K562 (cell line): ENCODE measurements at regions not wholly inside any gene's neighbourhood (a gene's known extent, or its start where the extent isn't known, plus 50 kb on each side); places are given as distances from the start of the nearest gene placed in this dataset.
A peak's percentile ranks its signal among the peaks of the same experiment; 100 is the strongest.

Experiments
- ATAC-seq: fragments of 200-7000 bp; cut with Tn5 transposase; 3 replicates; pipeline ENCODE4 v1.9.1; 2020; ENCODE audit warnings: moderate library complexity
- BruUV-seq: library from RNA; stranded (reverse); fragments of 400-500 nt; replicated peaks from 2 replicates; lab custom pipeline; 2021; lab: Mats Ljungman, UMichigan
- CTCF ChIA-PET: fragments of 300-600 bp; formaldehyde crosslinking; extraction: SDS; loops from one replicate; lab custom pipeline; 2021; ENCODE audit warnings: low intra/inter-chr PET ratio; lab: Yijun Ruan, JAX
- POLR2A ChIA-PET: fragments of 300-600, 350-650 bp; sonication (Branson Sonifier 250); formaldehyde crosslinking; extraction: SDS; loops from one replicate; lab custom pipeline; 2021; ENCODE audit warnings: antibody characterized with exemption, inconsistent platforms; lab: Yijun Ruan, JAX
- DNase-seq, 4 experiments: peaks; one replicate each; pipeline versions ENCODE4 v3.0.0 to v3.0.0-alpha.2; 2011 to 2018; ENCODE audit warnings: low spot score in 3 of 4, mixed read lengths in 3 of 4; ENCODE audit errors: extremely low read depth in 1 of 4
- FAIRE-seq: peaks from 2 replicates; lab custom pipeline; 2011; peaks lifted over from hg19 to GRCh38; lab: Jason Lieb, UNC
- H2AFZ ChIP-seq: 2 replicates; pipeline ENCODE4 v1.6.0; 2011; ENCODE audit warnings: low read depth, low read length, control low read depth, inconsistent platforms
- H3K27ac ChIP-seq: fragments of 200-600 bp; 3 replicates; pipeline ENCODE4 v1.8.0; 2011; ENCODE audit warnings: low read depth, mild to moderate bottlenecking, control low read depth, inconsistent platforms, low read length, moderate library complexity, mixed read lengths; ENCODE audit errors: extremely low read depth
- H3K27me3 ChIP-seq, 2 experiments: fragments of 300-600 bp in 1 of 2; 2 replicates in 1 of 2; 3 replicates in 1 of 2; pipeline versions ENCODE4 v1.6.0 to v1.8.0; 2011; ENCODE audit warnings: inconsistent platforms in 2 of 2, low read length in 2 of 2, mild to moderate bottlenecking in 1 of 2, mixed read lengths in 1 of 2, moderate library complexity in 1 of 2; ENCODE audit not compliant: control insufficient read depth in 2 of 2, insufficient read depth in 2 of 2
- H3K36me3 ChIP-seq: fragments of 300-600 bp; 3 replicates; pipeline ENCODE4 v1.8.0; 2011; ENCODE audit warnings: mild to moderate bottlenecking, low read length, inconsistent platforms; ENCODE audit not compliant: control insufficient read depth, insufficient read depth
- H3K4me1 ChIP-seq, 2 experiments: fragments of 200-600 bp in 1 of 2; replicated peaks in 1 of 2; 2 replicates in 1 of 2; 3 replicates in 1 of 2; pipeline versions ENCODE4 v1.5.1 to v1.8.0; 2011; ENCODE audit warnings: inconsistent platforms in 2 of 2, low read length in 2 of 2, mild to moderate bottlenecking in 1 of 2, mixed read lengths in 1 of 2, moderate library complexity in 1 of 2; ENCODE audit not compliant: control insufficient read depth in 2 of 2, insufficient read depth in 2 of 2
- H3K4me2 ChIP-seq: 2 replicates; pipeline ENCODE4 v1.6.1; 2011; ENCODE audit warnings: low read length, control low read depth, inconsistent platforms, mixed read lengths; ENCODE audit not compliant: insufficient read depth
- H3K4me3 ChIP-seq: fragments of 200-600 bp; sonication (generic), shearing (Covaris generic); 2 replicates; pipeline ENCODE4 v1.5.1; 2016; ENCODE audit warnings: control low read depth, inconsistent platforms
- H3K79me2 ChIP-seq: fragments of 200-600 bp; 3 replicates; pipeline ENCODE4 v1.8.0; 2011; ENCODE audit warnings: low read length, inconsistent platforms; ENCODE audit not compliant: control insufficient read depth, insufficient read depth
- H3K9ac ChIP-seq, 2 experiments: 2 replicates each; pipeline versions ENCODE4 v1.6.0 to v1.6.1; 2011; ENCODE audit warnings: low read depth in 2 of 2, low read length in 2 of 2, control low read depth in 1 of 2, inconsistent platforms in 1 of 2, mild to moderate bottlenecking in 1 of 2, mixed read lengths in 1 of 2; ENCODE audit not compliant: insufficient read depth in 1 of 2
- H3K9me1 ChIP-seq: one replicate; pipeline ENCODE4 v1.6.0; 2011; ENCODE audit warnings: inconsistent platforms, mild to moderate bottlenecking, low read length, moderate library complexity; ENCODE audit not compliant: control insufficient read depth, insufficient read depth
- H3K9me3 ChIP-seq: replicated peaks from 2 replicates; pipeline ENCODE4 v1.5.1; 2011; ENCODE audit warnings: low read depth, low read length, inconsistent platforms; ENCODE audit not compliant: control insufficient read depth, insufficient read depth
- H4K20me1 ChIP-seq: replicated peaks from 2 replicates; pipeline ENCODE4 v1.6.1; 2011; ENCODE audit warnings: low read length, inconsistent platforms, mixed read lengths; ENCODE audit not compliant: control insufficient read depth, insufficient read depth
- ARID4B ChIP-seq: sonication (generic); formaldehyde crosslinking; IDR thresholded peaks from 2 replicates; pipeline ENCODE4 v1.8.0; 2022; ENCODE audit warnings: mild to moderate bottlenecking, missing genetic modification reagents
- E2F3 ChIP-seq: fragments of 250-450 bp; sonication (Bioruptor Pico); IDR thresholded peaks from 2 replicates; pipeline ENCODE4 v1.4.0; 2020; ENCODE audit warnings: mild to moderate bottlenecking
- HMGXB4 ChIP-seq: sonication (generic); formaldehyde crosslinking; IDR thresholded peaks from 2 replicates; pipeline ENCODE4 v1.8.1; 2023; ENCODE audit warnings: mild to moderate bottlenecking, missing genetic modification reagents
- PRMT5 ChIP-seq: sonication (generic); formaldehyde crosslinking; IDR thresholded peaks from 2 replicates; pipeline ENCODE4 v1.5.0; 2020; ENCODE audit warnings: missing genetic modification reagents
- THRB ChIP-seq: fragments of 450-650 bp; formaldehyde crosslinking; conservative IDR thresholded peaks from 2 replicates; pipeline ENCODE4 v1.4.0; 2022; ENCODE audit warnings: mild to moderate bottlenecking, missing genetic modification characterization
- ZKSCAN1 ChIP-seq: fragments of 150-350 bp; IDR thresholded peaks from 2 replicates; pipeline ENCODE4 v1.6.1; 2016; ENCODE audit warnings: low read depth, low read length
- WGBS: fragments of 100-300 bp; shearing (Covaris generic); methylation state at CpG from one replicate; pipeline ENCODE4 v1.1.6; 2016; ENCODE audit warnings: low coverage, mixed read lengths; ENCODE audit not compliant: insufficient coverage; ENCODE audit errors: missing lambda C conversion rate; 5-methylcytosine and 5-hydroxymethylcytosine counted together
- in situ Hi-C: fragments of 300-500 bp; cut with MboI; formaldehyde crosslinking; loops from 4 replicates; pipeline ENCODE4 v1.15.0; 2018; ENCODE audit warnings: inconsistent platforms, mixed read lengths
- intact Hi-C: fragments of 100-400 bp; cut with micrococcal nuclease; formaldehyde crosslinking; loops from 2 replicates; pipeline ENCODE4 v1.14.2; 2022

GRCh38 chr1:30260318-30260717 lies 463.1 kb downstream of the MATN1 start:
- Histone ChIP-seq H3K4me3 (no peak overlapping the region), H3K27me3 (peaks cover 5 to 39% of the 10 kb centered on the region in 2 experiments; a peak in 4 of 5 replicates), H4K20me1 (no peaks in the 10 kb centered on the region), H3K4me2 (no peak overlapping the region), H3K79me2 (no peaks in the 10 kb centered on the region), H3K36me3 (no peaks in the 10 kb centered on the region), H3K4me1 (no peaks in the 10 kb centered on the region), H3K27ac (no peak overlapping the region), H3K9me3 (no peaks in the 10 kb centered on the region), H3K9ac (no peak overlapping the region), H2AFZ (no peak overlapping the region), H3K9me1 (no peaks in the 10 kb centered on the region)
- ChIA-PET POLR2A (interaction anchor here (1.1 kb wide), 1 partner anchor 10 kb away, joined by 4 read pairs; no protein-coding TSS in a partner anchor), CTCF (no interaction called here)
- DNase-seq (no peak), FAIRE-seq (no peak), ATAC-seq (no peak)
- no TSS peak for BruUV-seq
- no peak for TF ChIP-seq THRB
- no peak for TF ChIP-seq PRMT5
- TF ChIP-seq ARID4B: no peak
- no peak for TF ChIP-seq HMGXB4 (CRISPR knock-in tag)
- TF ChIP-seq ZKSCAN1: peak; percentile 62; the same call in 1 of the 2 replicates
- no peak for TF ChIP-seq E2F3 (CRISPR knock-in tag)
- intact Hi-C loops: no loop called here
- WGBS: 0% methylated on average over 3 of the region's 3 CpGs
- in situ Hi-C loops: no loop called here
